Inferior parietal cortex (tissue), 1 donor: ENCODE measurements at regions not wholly inside any gene's neighbourhood (a gene's known extent, or its start where the extent isn't known, plus 50 kb on each side); places are given as distances from the start of the nearest gene placed in this dataset.
"Not testable (repeated sequence)": the region's sequence is repeated elsewhere in the genome, so short reads cannot be mapped to it uniquely, and the experiment has no call there.

Experiments used
- DNase-seq: peaks from one replicate; pipeline ENCODE4 v3.0.0-alpha.2; 2016; ENCODE audit errors: extremely low spot score

DNA sequence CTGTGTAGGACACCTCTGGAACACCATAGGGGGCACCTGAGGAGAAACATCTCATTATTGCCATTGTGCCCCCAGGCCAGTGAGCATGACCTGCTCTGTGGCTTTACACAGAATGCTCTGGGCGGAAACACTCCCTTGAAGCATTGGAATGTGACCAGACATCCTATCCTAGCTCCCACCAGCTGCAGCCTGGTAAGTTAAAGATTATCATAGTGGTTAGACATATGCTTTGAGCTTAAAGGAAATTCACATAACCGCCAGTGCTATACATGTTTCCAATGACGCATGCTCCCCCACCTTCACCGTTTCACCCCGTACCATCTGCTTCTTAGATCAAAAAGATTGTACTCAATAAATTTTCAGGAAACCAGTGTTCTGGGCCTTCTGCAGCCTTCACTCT, 217.7 kb upstream of the CENPE start:
- no peak for DNase-seq

DNA sequence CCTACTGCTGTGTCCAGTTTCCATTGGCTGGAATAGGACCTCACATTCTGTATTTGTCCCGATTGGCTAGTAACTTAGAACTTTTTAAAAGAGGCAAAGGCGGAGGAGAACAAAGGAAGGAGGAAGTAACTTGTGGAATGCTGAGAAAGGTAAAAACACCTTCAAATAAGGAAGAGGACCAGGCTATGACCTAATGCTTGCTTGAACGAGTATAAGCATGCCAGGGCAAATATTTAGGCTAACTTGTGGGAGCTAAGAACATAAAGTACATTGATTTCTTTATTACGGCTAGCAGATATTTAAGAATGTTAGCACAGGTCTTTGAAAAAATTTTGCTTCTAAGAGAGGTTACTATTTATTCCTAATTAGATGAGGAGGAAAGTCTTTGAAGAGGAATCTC, 214.5 kb upstream of the CENPE start:
- not testable (repeated sequence) for DNase-seq

DNA sequence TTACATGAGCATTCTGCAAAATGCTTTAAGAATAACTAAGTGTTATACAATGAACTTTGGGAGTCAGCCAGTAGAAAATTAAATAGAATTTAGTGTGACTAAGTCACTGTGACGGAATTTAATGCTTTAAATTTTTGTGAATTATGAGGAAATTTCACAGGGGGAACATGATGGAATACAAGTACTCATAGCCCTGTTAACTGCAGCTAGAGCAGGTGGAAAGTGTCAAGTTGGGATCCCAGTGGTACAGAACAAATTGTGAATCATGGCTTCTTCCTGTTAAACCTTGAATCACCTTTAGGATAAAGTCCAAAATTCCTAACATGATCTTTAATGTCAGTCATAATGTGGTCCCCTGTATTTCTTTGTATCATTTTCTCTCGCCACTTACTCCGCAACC, 212.2 kb upstream of the CENPE start:
- no peak for DNase-seq

DNA sequence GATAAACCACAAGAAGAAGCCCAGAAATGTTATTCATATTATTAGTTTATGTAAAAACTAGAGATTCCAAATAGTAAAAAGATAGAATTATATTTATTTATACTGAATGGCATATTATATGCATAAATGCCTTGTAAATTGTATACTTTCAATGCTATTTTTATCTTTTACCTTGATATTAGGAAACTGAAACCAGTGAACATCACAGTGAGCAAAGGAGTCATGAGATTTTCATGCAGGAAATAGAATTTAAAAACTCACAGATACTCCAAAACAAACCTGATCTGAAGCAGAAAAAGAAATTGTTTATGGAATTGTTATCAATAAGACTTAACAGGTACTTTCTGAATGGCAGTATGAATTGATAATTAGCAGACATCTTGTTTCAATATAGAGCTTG, 207.3 kb upstream of the CENPE start:
- no peak for DNase-seq

DNA sequence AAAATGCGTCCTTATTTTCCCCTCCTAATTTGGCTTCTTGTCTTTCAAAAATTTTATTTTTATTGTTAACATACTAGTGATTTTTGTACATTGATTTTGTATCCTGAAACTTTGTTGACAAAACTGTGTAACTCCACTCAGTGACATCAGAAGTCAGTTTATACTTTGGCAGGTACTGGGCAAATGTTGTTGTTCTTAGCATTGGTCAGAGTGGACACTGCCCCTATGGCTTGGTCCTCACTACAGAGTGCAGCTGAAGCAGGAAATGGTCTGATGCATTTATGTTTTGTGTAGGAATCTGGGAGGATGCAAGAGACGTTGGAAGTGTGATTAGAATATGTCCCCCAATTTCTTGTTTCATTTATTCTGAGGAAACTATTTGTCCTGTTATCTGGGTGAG, 205.5 kb upstream of the CENPE start:
- no peak for DNase-seq

DNA sequence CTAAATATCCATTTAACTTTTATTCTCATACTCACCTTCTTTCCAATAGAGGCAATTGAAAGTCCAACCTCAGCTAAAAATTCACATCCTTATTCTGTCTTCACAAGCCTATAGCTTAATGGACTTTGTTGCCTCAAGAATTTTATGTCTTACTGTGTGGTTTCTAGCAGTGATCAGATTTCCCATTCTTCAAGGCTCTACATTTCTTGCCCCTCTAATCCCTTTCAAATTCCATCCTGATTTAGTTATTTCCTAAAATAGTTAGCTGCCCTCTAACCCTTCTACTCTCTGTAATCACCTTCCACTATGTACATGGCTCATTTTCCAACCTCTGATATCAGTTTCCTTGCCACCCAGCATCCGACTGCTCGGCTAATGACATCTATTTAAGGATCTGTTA, 204.1 kb upstream of the CENPE start:
- DNase-seq, result no peak

DNA sequence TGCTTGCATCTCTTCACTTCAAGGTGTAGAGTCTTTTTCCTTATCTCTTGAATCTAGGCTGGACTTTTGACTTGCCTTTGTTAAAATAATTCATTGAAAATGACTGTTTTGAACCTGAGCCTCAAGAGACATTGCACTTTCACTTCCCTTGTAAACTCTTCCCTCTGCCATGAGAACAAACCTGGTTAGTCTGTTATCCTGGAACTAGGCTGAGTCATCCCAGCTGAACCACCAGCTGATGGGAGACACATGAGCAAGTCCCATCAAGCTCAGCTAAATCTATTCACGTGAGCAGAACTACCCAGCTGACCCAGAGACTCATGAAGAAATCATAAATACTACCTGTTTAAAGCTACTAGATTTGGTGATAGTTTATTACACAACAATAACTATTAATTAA, 202.3 kb upstream of the CENPE start:
- no peak for DNase-seq

DNA sequence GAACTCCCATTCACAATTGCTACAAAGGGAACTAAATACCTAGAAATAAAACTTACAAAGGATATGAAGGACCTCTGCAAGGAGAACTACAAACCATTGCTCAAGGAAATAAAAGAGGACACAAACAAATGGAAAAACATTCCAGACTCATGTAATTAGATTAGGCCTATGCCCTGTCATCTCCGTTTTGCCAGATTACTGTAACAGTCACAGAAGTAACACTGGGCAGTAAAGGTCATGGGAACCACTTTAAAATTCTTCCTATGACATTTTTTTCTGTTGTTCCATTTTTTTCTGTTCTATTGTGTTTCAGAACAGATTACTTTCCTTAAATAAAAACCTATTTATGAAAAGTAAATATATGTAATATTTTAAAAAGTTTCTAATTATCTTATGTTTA, 199.4 kb upstream of the CENPE start:
- no peak for DNase-seq

DNA sequence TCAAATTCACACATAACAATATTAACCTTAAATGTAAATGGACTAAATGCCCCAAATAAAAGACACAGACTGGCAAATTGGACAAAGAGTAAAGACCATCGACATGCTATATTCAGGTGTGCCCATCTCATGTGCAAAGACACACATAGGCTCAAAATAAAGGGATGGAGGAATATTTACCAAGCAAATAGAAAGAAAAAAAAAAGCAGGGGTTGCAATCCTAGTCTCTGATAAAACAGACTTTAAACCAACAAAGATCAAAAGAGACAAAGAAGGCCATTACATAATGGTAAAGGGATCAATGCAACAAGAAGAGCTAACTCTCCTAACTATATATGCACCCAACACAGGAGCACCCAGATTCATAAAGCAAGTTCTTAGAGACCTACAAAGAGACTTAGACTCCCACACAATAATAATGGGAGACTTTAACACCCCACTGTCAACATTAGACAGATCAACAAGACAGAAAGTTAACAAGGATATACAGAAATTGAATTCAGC, 189.4 kb upstream of the CENPE start:
- not testable (repeated sequence) for DNase-seq

DNA sequence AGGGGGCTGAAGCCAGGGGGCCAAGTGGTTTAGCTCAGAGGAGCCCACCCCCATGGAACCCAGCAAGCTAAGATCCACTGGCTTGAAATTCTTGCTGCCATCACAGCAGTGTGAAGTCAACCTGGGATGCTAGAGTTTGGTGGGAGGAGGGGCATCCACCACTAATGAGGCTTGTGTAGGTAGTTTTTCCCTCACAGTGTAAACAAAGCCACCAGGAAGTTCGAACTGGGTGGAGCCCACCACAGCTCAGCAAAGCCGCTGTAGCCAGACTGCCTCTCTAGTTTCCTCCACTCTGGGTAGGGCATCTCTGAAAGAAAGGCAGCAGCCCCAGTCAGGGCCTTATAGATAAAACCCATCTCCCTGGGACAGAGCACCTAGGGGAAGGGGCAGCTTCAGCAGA, 187.4 kb upstream of the CENPE start:
- not testable (repeated sequence) for DNase-seq

DNA sequence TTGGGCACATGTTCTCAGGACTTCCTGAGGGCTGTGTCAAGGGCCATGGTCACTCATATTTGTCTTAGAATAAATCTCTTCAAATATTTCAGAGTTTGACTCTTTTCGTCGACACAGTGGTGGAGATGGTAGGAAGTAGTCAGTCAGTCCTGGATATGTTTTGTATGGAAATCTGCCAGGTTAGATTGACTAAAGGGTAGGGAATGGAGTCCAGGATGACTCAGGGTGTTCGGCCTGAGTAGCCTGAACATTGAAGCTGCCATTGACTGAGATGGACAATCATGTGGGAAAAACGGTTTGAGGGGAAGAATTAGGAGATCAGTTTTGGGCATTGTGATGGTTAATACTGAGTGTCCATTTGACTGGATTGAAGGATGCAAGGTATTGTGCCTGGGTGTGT, 177.1 kb upstream of the CENPE start:
- no peak for DNase-seq

DNA sequence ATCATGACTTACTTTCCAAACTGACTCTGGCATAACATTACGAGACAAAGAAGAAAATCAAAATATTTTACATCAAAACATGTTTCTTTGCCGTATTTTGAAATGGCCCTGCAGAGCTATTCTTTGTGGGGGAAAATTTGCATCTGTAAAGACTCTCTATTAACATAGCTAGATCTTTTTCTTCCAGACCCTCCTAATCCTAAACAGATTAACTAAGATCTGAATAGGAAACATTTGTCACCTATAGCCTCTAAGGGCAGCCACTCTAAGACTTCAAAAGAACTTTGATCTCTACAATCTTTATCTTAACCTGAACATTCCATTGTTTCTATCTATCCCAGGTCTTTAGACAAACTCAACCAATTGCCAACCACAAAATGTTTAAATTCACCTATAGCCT, 176.6 kb upstream of the CENPE start:
- no peak for DNase-seq

DNA sequence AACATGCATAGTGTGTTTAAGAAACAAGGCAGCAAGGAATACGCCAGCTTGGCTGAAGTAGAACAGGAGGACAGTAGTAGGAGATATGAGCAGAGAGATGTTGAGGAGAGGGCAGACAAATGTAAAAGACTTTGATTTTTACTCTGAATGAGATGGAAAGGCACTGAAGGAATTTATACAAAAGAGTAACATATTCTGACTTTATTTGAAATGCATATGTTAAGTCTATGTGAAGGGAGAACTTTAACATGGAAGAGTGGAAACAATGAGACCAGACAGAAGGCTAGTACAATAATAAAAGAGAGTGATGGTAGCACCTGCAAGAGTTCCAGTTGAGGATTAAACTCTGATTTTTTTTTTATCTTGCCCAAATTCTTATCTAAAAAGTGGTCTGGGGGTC, 176.2 kb upstream of the CENPE start:
- no peak for DNase-seq

DNA sequence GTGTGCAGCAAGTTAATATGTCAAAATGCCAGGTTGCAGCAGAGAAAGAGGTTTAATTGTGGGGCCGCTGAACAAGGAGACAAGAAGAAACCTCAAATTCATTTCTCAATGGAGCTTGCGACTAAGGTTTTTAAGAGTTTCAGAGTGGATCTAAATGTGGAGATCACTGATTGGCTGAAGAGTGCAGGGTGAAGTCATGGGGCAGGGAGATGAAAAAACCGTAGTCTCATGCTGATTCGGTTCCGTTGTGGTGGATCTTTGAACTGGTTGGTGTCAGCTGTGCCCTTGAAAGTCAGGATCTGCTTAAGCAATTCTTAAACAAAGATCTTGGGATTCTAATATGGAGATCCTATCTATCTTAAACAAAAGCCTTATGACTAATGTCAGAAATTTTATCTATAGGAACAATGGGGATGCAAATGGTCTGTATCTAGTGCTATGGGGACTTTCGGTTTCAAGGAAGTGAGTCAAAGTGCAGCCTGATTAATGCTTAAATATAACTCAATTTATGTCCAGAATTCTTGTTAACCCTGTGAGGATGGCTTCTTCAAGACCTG, 173.9 kb upstream of the CENPE start:
- DNase-seq, result no peak

DNA sequence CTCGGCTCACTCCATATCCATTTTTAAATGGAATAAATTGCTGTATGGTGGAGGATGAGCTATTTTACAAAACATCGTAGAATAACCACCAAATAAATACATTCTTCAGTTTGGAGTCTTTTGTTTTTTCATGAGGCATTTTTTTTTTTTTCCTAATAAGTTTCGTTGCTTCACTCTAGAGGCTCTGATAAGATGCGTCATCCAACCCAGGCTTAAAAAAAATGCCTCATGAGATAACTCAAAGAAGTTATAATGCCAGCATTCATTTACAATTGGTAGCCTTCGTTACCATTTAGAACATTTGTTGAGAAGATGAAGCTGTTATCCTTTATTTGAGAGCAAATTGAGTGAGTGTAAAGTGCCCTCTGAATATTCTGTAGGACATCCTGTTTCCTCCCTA, 172.2 kb upstream of the CENPE start:
- no peak for DNase-seq

DNA sequence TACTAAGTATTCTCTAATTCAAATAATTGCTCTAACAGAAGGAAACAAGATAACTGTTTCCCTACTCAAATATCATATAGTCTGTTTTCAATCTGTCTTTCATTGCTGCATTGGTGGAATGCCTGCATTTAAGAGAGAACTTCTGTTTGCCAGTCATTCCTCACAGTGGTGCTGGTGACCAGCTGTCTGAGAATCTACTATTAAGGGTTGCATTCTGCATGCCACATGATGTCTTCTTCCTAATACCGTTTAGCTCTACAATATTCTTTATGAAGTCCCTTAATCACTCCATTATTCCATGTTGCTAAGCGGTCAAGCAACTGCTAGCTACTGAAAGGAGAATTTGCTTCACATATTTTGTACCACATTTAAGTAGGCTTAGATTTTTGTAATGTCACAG, 167.1 kb upstream of the CENPE start:
- no peak for DNase-seq

DNA sequence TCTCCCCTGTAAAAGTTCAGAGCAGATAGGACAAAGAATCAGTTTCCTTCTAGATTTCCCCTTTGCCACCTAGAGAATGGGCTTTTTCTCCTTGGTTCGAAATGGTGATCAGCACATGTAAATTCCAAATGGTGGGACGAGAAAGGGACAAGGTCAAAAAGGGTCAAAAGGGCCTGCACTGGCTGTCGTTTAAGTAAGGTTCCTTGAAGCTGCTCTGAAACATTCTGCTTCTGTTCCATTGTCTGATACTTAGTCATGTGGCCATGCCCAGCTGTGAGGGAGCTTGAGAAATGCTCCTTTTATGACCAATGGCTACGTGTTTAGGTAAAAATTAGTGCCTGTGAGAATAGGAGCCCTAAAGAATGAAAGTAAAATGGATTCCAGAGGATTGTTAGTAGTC, 165.9 kb upstream of the CENPE start:
- DNase-seq, result no peak

DNA sequence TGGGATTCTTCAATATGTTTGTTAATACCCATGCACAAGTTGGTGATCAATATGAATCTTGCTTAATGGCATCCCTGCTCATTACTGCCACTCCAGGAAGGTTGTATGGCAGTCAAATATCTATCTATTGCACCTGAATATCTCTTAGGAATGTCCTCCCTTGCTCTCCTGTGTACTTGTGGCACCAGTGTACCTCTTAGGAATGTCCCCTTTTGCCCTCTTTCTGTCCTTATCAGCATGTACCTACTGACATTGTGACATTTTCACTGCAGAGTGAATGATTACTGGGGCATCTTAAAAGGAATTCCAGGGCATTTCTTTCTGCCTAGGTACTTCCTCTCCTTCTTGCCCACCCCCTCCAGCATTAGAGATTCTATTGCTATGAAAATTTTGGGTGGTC, 163.8 kb upstream of the CENPE start:
- no peak for DNase-seq

DNA sequence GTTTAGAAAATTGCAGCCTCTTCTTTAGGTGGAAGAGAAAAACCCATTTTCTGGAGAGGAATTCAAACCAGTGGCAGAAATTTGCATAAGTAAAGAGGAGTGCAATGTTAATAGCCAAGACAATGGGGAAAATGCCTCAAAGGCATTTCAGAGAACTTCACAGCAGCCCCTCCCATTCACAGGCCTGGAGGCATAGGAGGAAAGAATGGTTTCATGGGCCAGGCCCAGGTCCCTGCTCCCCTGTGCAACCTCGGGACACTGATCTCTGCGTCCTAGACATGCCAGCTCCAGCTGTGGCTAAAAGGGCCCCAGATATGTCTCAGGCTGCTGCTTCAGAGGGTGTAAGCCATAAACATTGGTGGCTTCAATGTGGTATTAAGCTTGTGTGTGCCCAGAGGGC, 161.8 kb upstream of the CENPE start:
- DNase-seq, result no peak

DNA sequence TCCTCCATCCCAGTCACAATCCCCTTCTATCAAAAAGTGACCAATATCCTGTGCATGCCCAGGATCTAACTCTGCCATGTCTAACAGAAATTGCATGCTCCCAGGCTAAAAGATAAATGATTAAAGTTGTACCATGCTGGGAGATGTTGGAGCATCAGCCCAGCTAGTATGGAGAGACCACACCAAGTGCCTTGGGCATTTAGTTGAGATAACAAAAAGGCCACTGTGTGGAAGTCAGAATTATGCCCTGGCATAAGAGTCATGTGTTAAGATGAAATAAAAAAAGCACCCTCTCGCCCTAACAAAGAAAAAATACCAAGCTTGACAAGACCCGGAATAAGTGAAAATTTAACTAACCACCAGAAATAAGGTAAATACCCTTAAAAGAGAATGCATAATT, 155.9 kb upstream of the CENPE start:
- no peak for DNase-seq

DNA sequence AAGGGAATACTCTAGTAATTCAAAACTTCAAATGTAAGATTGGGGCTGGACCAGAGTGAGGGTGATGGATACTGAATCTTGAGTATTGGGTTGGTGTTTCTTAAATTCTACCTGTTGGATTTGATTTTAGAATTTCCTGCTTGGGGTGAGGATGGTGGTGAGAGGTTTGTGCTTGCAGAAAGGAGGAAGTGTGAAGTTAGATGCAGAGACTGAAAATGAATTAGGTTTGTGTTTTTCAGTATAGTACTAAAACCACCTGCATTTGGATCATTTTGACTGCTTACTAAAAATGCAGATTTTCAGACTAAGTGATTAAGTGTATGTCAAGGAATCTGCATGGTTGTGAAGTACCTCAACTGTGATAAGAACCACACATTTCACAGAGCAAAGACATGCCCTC, 131.5 kb upstream of the CENPE start:
- DNase-seq, result no peak

DNA sequence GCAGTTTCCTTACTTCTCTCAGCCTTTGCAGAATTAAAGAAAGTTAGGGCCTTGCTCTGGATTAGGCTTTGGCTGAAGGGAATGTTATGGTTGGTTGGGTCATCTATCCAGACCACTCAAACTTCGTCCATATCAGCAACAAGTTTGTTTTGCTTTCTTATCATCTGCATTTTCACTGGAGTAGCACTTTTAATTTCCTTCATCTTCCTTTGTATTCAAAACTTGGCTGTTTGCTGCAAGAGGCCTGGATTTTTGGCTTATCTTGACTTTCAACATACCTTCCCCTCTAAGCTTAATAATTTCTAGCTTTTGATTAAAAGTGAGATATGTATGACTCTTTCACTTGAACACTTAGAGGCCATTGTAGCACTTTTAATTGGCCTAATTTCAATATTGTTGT, 126.7 kb upstream of the CENPE start:
- DNase-seq, result no peak

DNA sequence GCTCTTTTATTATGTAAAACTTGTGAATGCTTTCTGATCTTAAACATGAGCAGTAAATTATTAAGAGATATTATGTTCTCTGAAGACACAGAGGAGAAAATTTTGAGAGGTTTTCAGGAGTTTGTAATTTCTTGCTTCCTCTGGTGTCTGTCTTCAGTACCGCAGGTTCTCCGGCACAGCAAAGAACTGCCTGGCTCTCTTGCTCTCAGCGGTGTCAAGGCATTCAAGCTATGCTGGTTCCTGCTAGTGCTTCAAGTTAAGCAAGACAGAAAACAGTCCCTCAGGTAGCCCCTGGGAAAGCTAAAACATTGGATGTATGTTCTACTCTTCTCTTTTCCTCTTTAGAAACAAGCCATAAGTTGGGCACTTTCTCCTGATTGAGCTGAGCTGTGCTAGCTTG, 120.2 kb upstream of the CENPE start:
- DNase-seq, result no peak

DNA sequence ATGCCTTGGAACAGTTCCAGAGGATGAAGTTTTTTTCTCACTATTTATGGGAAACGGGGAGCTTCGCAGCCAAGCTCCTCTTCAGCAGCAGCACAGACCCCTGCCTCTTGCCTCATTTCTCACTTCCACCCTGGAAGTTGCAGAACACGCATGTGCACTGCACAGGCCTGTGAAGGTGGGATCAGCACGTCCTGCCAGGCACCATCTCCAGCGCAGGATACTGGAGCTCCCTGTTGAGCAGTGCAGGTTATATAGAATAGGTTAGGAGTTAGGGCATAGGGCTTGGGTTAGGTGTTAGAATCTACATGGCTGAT, 110.1 kb upstream of the CENPE start:
- no peak for DNase-seq
